ENCODE measurements at regions not wholly inside any gene's neighbourhood (a gene's known extent, or its start where the extent isn't known, plus 50 kb on each side); places are given as distances from the start of the nearest gene placed in this dataset.

DNA sequence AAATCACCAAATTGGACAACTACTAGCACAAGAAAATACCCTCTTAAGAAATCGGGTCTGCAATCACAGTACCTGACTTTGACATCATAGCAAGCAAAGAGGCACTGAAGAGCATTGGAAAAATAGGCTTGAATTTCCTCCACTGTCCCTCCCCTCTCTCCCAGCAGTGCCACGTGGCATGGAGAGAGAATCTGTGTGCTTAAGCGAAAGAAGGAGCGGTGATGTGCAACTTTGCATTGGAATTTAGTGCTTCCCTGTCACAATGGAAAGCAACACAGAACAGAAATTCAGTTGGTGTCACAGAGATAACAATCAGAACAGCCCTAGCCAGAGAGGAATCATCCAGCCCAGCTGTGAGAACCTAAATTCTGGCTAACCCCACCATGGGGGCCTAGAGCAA lies 207.5 kb upstream of the SLITRK3 start:
- no peak overlapping the region for H3K4me3 Mint-ChIP-seq
- peaks cover 6% of the 10 kb centered on the region for H3K9me3 Mint-ChIP-seq
- TF ChIP-seq, protein P1, sequence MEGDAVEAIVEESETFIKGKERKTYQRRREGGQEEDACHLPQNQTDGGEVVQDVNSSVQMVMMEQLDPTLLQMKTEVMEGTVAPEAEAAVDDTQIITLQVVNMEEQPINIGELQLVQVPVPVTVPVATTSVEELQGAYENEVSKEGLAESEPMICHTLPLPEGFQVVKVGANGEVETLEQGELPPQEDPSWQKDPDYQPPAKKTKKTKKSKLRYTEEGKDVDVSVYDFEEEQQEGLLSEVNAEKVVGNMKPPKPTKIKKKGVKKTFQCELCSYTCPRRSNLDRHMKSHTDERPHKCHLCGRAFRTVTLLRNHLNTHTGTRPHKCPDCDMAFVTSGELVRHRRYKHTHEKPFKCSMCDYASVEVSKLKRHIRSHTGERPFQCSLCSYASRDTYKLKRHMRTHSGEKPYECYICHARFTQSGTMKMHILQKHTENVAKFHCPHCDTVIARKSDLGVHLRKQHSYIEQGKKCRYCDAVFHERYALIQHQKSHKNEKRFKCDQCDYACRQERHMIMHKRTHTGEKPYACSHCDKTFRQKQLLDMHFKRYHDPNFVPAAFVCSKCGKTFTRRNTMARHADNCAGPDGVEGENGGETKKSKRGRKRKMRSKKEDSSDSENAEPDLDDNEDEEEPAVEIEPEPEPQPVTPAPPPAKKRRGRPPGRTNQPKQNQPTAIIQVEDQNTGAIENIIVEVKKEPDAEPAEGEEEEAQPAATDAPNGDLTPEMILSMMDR (IDR thresholded peaks at IDR 0.05): no peak
- no peak overlapping the region for H3K27ac Mint-ChIP-seq
- CTCF ChIA-PET: no interaction called here
- H3K36me3 Mint-ChIP-seq (ENCODE audit: low read depth): no peaks in the 10 kb centered on the region
- no peak for ATAC-seq (ENCODE audit: low read depth)
- no peaks in the 10 kb centered on the region for H3K27me3 Mint-ChIP-seq
- intact Hi-C loops (cut with micrococcal nuclease): no loop called here
- no peak for DNase-seq
- POLR2A ChIA-PET: no interaction called here
- H3K4me1 Mint-ChIP-seq: no peaks in the 10 kb centered on the region

DNA sequence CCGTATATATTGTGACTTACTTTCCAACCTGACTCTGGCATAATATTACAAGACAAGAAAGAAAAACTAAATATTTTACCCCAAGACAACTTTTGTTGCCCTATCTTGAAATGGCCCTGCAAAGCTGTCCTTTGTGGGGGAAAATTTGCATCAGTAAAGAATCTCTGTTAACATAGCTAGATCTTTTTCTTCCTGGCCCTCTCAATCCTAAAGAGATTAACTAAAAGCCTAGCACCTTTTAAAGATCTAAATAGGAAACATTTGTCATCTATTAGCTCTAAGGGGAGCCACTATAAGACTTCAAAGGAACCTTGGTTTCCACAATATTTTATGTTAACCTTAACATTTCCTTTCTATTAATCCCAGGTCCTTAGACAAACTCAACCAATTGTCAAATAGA lies 199.0 kb upstream of the SLITRK3 start:
- Mint-ChIP-seq H3K4me1 (no peaks in the 10 kb centered on the region), H3K9me3 (peaks cover 4% of the 10 kb centered on the region), H3K4me3 (no peak overlapping the region), H3K27me3 (no peaks in the 10 kb centered on the region), H3K27ac (no peak overlapping the region), H3K36me3 (ENCODE audit: low read depth) (no peaks in the 10 kb centered on the region)
- POLR2A ChIA-PET: no interaction called here
- no peak for DNase-seq
- intact Hi-C loops (cut with micrococcal nuclease): no loop called here
- TF ChIP-seq, protein P1 (IDR thresholded peaks at IDR 0.05): no peak
- no peak for ATAC-seq (ENCODE audit: low read depth)
- CTCF ChIA-PET: no interaction called here

DNA sequence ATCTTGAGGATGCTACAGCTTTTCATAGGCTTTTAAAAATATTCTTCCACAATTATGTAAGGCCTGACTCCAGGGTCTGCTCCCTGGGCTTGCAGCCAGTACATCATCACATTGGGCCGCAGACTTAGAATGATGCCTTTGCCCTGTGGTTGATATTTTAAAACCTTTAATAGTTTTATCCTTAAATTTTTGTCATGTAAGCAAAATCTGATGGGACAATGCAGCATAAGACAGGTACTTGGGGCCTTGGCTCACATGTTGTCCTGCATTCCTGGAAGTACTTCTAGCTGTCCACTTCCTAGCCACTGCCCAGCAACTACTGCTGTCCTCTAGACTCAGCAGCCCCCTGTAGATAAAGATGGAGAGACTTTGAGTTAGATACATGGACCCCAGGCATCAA lies 197.3 kb upstream of the SLITRK3 start:
- intact Hi-C loops (cut with micrococcal nuclease): no loop called here
- TF ChIP-seq, protein P1 (IDR thresholded peaks at IDR 0.05): no peak
- POLR2A ChIA-PET: no interaction called here
- DNase-seq (no peak), ATAC-seq (ENCODE audit: low read depth) (no peak)
- Mint-ChIP-seq H3K36me3 (ENCODE audit: low read depth) (no peaks in the 10 kb centered on the region), H3K4me1 (no peaks in the 10 kb centered on the region), H3K27ac (no peak overlapping the region), H3K27me3 (no peaks in the 10 kb centered on the region), H3K4me3 (no peak overlapping the region), H3K9me3 (peaks cover 6% of the 10 kb centered on the region)
- CTCF ChIA-PET: no interaction called here

DNA sequence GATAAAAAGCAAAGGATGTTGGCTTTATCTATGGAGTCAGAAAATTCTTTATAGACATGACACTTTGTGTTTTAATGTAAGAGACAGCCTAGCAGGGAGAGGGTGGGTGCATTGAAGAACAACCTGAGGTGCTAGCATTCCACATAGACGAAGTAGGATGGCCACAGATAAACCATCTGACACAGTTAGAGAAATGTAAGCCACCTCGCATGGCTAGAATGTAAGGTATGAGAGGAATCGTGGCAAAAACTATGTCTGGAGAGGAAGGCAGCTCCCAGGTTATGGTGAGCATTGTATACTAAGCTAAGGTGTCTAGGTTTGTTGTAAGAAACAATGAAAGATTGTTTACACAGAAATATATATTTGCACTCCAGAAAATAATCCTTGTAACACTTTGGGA lies 194.0 kb upstream of the SLITRK3 start:
- TF ChIP-seq, protein P1 (IDR thresholded peaks at IDR 0.05): no peak
- intact Hi-C loops (cut with micrococcal nuclease): no loop called here
- H3K27ac Mint-ChIP-seq: no peak overlapping the region
- no peaks in the 10 kb centered on the region for H3K27me3 Mint-ChIP-seq
- DNase-seq (no peak), ATAC-seq (ENCODE audit: low read depth) (no peak)
- no peaks in the 10 kb centered on the region for H3K36me3 Mint-ChIP-seq (ENCODE audit: low read depth)
- ChIA-PET CTCF (no interaction called here), POLR2A (no interaction called here)
- H3K4me1 Mint-ChIP-seq: no peaks in the 10 kb centered on the region
- H3K4me3 Mint-ChIP-seq: no peak overlapping the region
- H3K9me3 Mint-ChIP-seq: peaks cover 5% of the 10 kb centered on the region

DNA sequence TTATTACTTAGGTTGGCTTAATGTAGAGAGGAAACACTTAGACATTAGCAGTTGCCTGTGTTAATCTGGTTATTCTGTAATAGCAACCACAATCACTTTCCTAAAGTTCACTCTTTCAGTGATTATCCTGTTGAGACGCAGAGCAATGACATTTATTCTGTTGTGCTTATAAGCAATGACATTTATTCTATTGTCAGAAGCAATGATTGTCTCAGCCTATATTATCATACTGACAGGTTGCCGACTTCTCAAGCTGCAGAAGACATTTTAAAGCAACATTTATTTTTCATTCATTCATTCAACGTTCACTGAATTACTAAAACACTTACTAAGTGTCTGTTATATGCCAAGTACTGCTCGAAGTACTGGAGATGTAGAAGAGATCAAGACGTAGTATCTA lies 193.5 kb upstream of the SLITRK3 start:
- DNase-seq (no peak), ATAC-seq (ENCODE audit: low read depth) (no peak)
- POLR2A ChIA-PET: no interaction called here
- Mint-ChIP-seq H3K36me3 (ENCODE audit: low read depth) (no peaks in the 10 kb centered on the region), H3K4me1 (no peaks in the 10 kb centered on the region), H3K9me3 (peaks cover 5% of the 10 kb centered on the region), H3K27ac (no peak overlapping the region), H3K4me3 (no peak overlapping the region), H3K27me3 (no peaks in the 10 kb centered on the region)
- intact Hi-C loops (cut with micrococcal nuclease): no loop called here
- TF ChIP-seq, protein P1 (IDR thresholded peaks at IDR 0.05): no peak
- CTCF ChIA-PET: no interaction called here
